ENCODE measurements at regions not wholly inside any gene's neighbourhood (a gene's known extent, or its start where the extent isn't known, plus 50 kb on each side); places are given as distances from the start of the nearest gene placed in this dataset.

GRCh38 chrX:83169683-83170082 lies 338.4 kb upstream of the POU3F4 start:
- H3K27ac Mint-ChIP-seq: no peak overlapping the region
- H3K9me3 Mint-ChIP-seq: no peaks in the 10 kb centered on the region
- DNase-seq (no peak), ATAC-seq (no peak)
- ChIA-PET CTCF (no interaction called here), POLR2A (no interaction called here)
- intact Hi-C loops (cut with micrococcal nuclease): no loop called here
- no peak overlapping the region for H3K4me3 Mint-ChIP-seq
- TF ChIP-seq, protein P1, sequence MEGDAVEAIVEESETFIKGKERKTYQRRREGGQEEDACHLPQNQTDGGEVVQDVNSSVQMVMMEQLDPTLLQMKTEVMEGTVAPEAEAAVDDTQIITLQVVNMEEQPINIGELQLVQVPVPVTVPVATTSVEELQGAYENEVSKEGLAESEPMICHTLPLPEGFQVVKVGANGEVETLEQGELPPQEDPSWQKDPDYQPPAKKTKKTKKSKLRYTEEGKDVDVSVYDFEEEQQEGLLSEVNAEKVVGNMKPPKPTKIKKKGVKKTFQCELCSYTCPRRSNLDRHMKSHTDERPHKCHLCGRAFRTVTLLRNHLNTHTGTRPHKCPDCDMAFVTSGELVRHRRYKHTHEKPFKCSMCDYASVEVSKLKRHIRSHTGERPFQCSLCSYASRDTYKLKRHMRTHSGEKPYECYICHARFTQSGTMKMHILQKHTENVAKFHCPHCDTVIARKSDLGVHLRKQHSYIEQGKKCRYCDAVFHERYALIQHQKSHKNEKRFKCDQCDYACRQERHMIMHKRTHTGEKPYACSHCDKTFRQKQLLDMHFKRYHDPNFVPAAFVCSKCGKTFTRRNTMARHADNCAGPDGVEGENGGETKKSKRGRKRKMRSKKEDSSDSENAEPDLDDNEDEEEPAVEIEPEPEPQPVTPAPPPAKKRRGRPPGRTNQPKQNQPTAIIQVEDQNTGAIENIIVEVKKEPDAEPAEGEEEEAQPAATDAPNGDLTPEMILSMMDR (IDR thresholded peaks at IDR 0.05): no peak
- H3K36me3 Mint-ChIP-seq (ENCODE audit: low read depth): no peaks in the 10 kb centered on the region
- H3K4me1 Mint-ChIP-seq (ENCODE audit: low read depth): no peaks in the 10 kb centered on the region
- no peaks in the 10 kb centered on the region for H3K27me3 Mint-ChIP-seq

- no peaks in the 10 kb centered on the region for H3K27me3 Mint-ChIP-seq
- CTCF ChIA-PET: no interaction called here
- H3K9me3 Mint-ChIP-seq: no peaks in the 10 kb centered on the region
- H3K27ac Mint-ChIP-seq: no peak overlapping the region
- ATAC-seq (no peak), DNase-seq (no peak)
- intact Hi-C loops (cut with micrococcal nuclease): no loop called here
- POLR2A ChIA-PET: no interaction called here
- no peaks in the 10 kb centered on the region for H3K4me1 Mint-ChIP-seq (ENCODE audit: low read depth)
- no peaks in the 10 kb centered on the region for H3K36me3 Mint-ChIP-seq (ENCODE audit: low read depth)
- H3K4me3 Mint-ChIP-seq: no peak overlapping the region
- TF ChIP-seq, protein P1 (IDR thresholded peaks at IDR 0.05): no peak
These were observed 323.1 kb upstream of the POU3F4 start for GRCh38 chrX:83185010-83185409.

GRCh38 chrX:83185887-83186286 lies 322.2 kb upstream of the POU3F4 start:
- TF ChIP-seq, protein P1 (IDR thresholded peaks at IDR 0.05): no peak
- POLR2A ChIA-PET: no interaction called here
- no peaks in the 10 kb centered on the region for H3K27me3 Mint-ChIP-seq
- no peaks in the 10 kb centered on the region for H3K4me1 Mint-ChIP-seq (ENCODE audit: low read depth)
- H3K4me3 Mint-ChIP-seq: no peak overlapping the region
- H3K36me3 Mint-ChIP-seq (ENCODE audit: low read depth): no peaks in the 10 kb centered on the region
- ATAC-seq (no peak), DNase-seq (no peak)
- CTCF ChIA-PET: no interaction called here
- intact Hi-C loops (cut with micrococcal nuclease): no loop called here
- H3K9me3 Mint-ChIP-seq: no peaks in the 10 kb centered on the region
- H3K27ac Mint-ChIP-seq: no peak overlapping the region

DNA sequence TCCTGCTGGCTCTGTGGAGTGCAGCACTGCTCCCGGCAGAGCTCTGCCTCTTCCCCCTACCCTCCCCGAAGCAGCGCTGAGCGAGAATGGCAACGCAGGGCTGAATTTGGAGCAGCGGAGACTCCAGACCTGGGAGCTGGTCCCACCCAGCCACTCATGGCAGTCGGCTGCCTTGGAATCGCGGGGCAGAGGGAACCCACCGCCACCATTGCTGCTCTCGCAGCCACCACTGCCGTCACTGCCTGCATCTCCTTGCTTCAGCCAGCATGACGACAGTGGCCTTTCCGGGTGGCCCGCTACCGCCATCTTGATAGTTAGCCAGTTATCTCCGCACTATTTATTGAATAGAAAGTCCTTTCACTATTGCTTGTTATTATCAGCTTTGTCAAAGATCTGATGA lies 321.5 kb upstream of the POU3F4 start:
- Mint-ChIP-seq H3K27ac (no peak overlapping the region), H3K9me3 (no peaks in the 10 kb centered on the region), H3K4me3 (no peak overlapping the region), H3K27me3 (no peaks in the 10 kb centered on the region), H3K36me3 (ENCODE audit: low read depth) (no peaks in the 10 kb centered on the region), H3K4me1 (ENCODE audit: low read depth) (no peaks in the 10 kb centered on the region)
- ATAC-seq: no peak
- CTCF ChIA-PET: no interaction called here
- POLR2A ChIA-PET: no interaction called here
- DNase-seq: no peak
- intact Hi-C loops (cut with micrococcal nuclease): no loop called here
- TF ChIP-seq, protein P1 (IDR thresholded peaks at IDR 0.05): no peak

Data from activated CD8-positive, alpha-beta T cell treated with anti-CD3 and anti-CD28 coated beads for 36 hours (primary cell).